ENCODE measurements at regions not wholly inside any gene's neighbourhood (a gene's known extent, or its start where the extent isn't known, plus 50 kb on each side); places are given as distances from the start of the nearest gene placed in this dataset.

DNA sequence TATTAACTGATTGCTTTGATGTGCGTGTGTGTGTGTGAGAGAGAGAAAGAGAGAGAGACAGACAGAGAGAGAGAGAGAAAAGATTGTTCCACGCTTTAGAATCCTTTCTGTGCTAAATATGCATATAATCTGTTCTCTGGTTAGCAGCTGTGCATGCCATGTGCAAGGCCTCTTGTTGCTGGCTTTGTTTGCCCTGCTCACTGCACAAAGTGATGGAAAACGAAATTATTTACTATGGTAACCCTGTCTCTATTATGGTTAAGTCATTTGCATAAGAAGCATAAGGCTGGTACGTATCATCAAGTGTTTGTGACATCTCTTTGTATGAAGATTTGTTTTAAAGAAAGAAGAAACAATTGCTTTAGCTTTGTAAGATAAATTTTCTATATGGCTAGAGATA lies 190.2 kb upstream of the POF1B start:
- TF ChIP-seq POLR2AphosphoS5 (IDR thresholded peaks at IDR 0.05; ENCODE audit: borderline replicate concordance, low read depth, low read length) (no peak), EZH2 (IDR thresholded peaks at IDR 0.05) (no peak)

Data from SK-N-MC (cell line).